Naive thymus-derived CD4-positive, alpha-beta T cell (primary cell): ENCODE measurements at regions not wholly inside any gene's neighbourhood (a gene's known extent, or its start where the extent isn't known, plus 50 kb on each side); places are given as distances from the start of the nearest gene placed in this dataset.

Experiments used
- ATAC-seq: fragments of 150-1000 bp; cut with Tn5 transposase; 2 replicates; pipeline ENCODE4 v1.10.0; 2021; ENCODE audit warnings: mild to moderate bottlenecking, moderate library complexity
- CTCF ChIA-PET: fragments of 350-600 bp; sonication (Branson Sonifier 250); formaldehyde crosslinking; loops from one replicate; lab custom pipeline; 2021; ENCODE audit warnings: antibody characterized with exemption; lab: Charles Lee
- POLR2A ChIA-PET: fragments of 350-600 bp; sonication (Branson Sonifier 250); formaldehyde crosslinking; loops from one replicate; lab custom pipeline; 2021; ENCODE audit warnings: antibody characterized with exemption, inconsistent platforms; lab: Charles Lee
- DNase-seq, 9 donors: peaks; one replicate each; pipeline versions ENCODE4 v3.0.0 to v3.0.0-alpha.2; 2020 to 2022; ENCODE audit warnings: mixed read lengths in 1 of 9
- H3K27ac ChIP-seq: one replicate; pipeline ENCODE4 v1.7.0; 2013; ENCODE audit warnings: mild to moderate bottlenecking, low read depth, low read length, moderate library complexity
- H3K27me3 ChIP-seq, 2 donors: one replicate each; pipeline ENCODE4 v1.7.0; 2013; ENCODE audit warnings: low read length in 2 of 2, mild to moderate bottlenecking in 2 of 2, moderate library complexity in 2 of 2; ENCODE audit not compliant: control insufficient read depth in 2 of 2, insufficient read depth in 2 of 2
- H3K36me3 ChIP-seq, 3 experiments: 1 replicate in 2 of 3; 2 replicates in 1 of 3; pipeline ENCODE4 v1.7.0; 2013; ENCODE audit warnings: low read length in 3 of 3, mild to moderate bottlenecking in 3 of 3, moderate library complexity in 1 of 3; ENCODE audit not compliant: insufficient read depth in 3 of 3, control insufficient read depth in 2 of 3
- H3K4me1 ChIP-seq, 2 donors: one replicate each; pipeline ENCODE4 v1.7.0; 2013; ENCODE audit warnings: low read length in 2 of 2, mild to moderate bottlenecking in 2 of 2, moderate library complexity in 1 of 2; ENCODE audit not compliant: control insufficient read depth in 2 of 2, insufficient read depth in 2 of 2
- H3K4me3 ChIP-seq: 2 replicates; pipeline ENCODE4 v1.7.0; 2013; ENCODE audit warnings: mild to moderate bottlenecking, low read length
- H3K9me3 ChIP-seq, 3 experiments: 1 replicate in 2 of 3; 2 replicates in 1 of 3; pipeline ENCODE4 v1.7.0; 2013; ENCODE audit warnings: low read length in 3 of 3; ENCODE audit not compliant: control insufficient read depth in 2 of 3
- H3K27ac Mint-ChIP-seq, 9 donors: one replicate each; pipeline ENCODE4 v1.8.0; 2020 to 2022; ENCODE audit warnings: mixed read lengths in 9 of 9, mild to moderate bottlenecking in 8 of 9, moderate library complexity in 5 of 9, inconsistent platforms in 2 of 9
- H3K27me3 Mint-ChIP-seq, 5 donors: one replicate each; pipeline ENCODE4 v1.8.0; 2021 to 2022; ENCODE audit warnings: mixed read lengths in 5 of 5, mild to moderate bottlenecking in 1 of 5
- H3K36me3 Mint-ChIP-seq, 5 donors: one replicate each; pipeline ENCODE4 v1.8.0; 2020 to 2022; ENCODE audit warnings: mixed read lengths in 5 of 5, mild to moderate bottlenecking in 3 of 5, inconsistent platforms in 1 of 5
- H3K4me1 Mint-ChIP-seq, 7 donors: one replicate each; pipeline ENCODE4 v1.8.0; 2020 to 2022; ENCODE audit warnings: mixed read lengths in 7 of 7, mild to moderate bottlenecking in 3 of 7, inconsistent platforms in 1 of 7
- H3K4me3 Mint-ChIP-seq, 10 donors: one replicate each; pipeline ENCODE4 v1.8.0; 2020 to 2022; ENCODE audit warnings: mild to moderate bottlenecking in 10 of 10, mixed read lengths in 10 of 10, moderate library complexity in 6 of 10, inconsistent platforms in 2 of 10
- H3K9me3 Mint-ChIP-seq, 11 donors: one replicate each; pipeline ENCODE4 v1.8.0; 2020 to 2022; ENCODE audit warnings: mixed read lengths in 11 of 11, mild to moderate bottlenecking in 4 of 11, inconsistent platforms in 1 of 11, moderate library complexity in 1 of 11
- intact Hi-C, 2 donors: fragments of 100-400 bp; cut with micrococcal nuclease; formaldehyde crosslinking; loops; one replicate each; pipeline ENCODE4 v1.15.1; 2023

- H3K4me1 ChIP-seq = no peaks in the 10 kb centered on the region
- Mint-ChIP-seq H3K4me3 (no peak overlapping the region), H3K9me3 (no peaks in the 10 kb centered on the region), H3K4me1 (peaks cover 0 to 11% (median 0%) of the 10 kb centered on the region in 7 donors), H3K27me3 (peaks cover 27 to 54% (median 33%) of the 10 kb centered on the region in 5 donors), H3K36me3 (no peaks in the 10 kb centered on the region), H3K27ac (no peak overlapping the region)
- DNase-seq = no peak
- no peaks in the 10 kb centered on the region for H3K36me3 ChIP-seq
- H3K9me3 ChIP-seq = no peaks in the 10 kb centered on the region
- CTCF ChIA-PET = interaction anchor here (0.6 to 1.4 kb wide), 4 partner anchors 22 to 1041 kb away, joined by 3 to 5 read pairs (median 3); no protein-coding TSS in a partner anchor
- intact Hi-C loops = no loop called here
- POLR2A ChIA-PET = no interaction called here
- no peak for ATAC-seq
- no peak overlapping the region for H3K4me3 ChIP-seq
- H3K27ac ChIP-seq = no peak overlapping the region
- peaks cover 0 to 4% of the 10 kb centered on the region in 2 donors for H3K27me3 ChIP-seq
These were observed 78.8 kb upstream of the CD83 start for GRCh38 chr6:14038467-14039437.

- Mint-ChIP-seq H3K9me3 (no peaks in the 10 kb centered on the region), H3K27me3 (peaks cover 18 to 46% (median 23%) of the 10 kb centered on the region in 5 donors), H3K4me1 (peaks cover 0 to 11% (median 0%) of the 10 kb centered on the region in 7 donors), H3K4me3 (no peak overlapping the region), H3K36me3 (no peaks in the 10 kb centered on the region), H3K27ac (no peak overlapping the region)
- intact Hi-C loops = no loop called here
- no peak overlapping the region for H3K27ac ChIP-seq
- POLR2A ChIA-PET = no interaction called here
- H3K4me3 ChIP-seq = no peak overlapping the region
- no peak for DNase-seq
- no peaks in the 10 kb centered on the region for H3K36me3 ChIP-seq
- no peaks in the 10 kb centered on the region for H3K4me1 ChIP-seq
- CTCF ChIA-PET = interaction anchor here (1.4 kb wide), 1 partner anchor 26 kb away, joined by 5 read pairs; no protein-coding TSS in a partner anchor
- peaks cover 0 to 4% of the 10 kb centered on the region in 2 donors for H3K27me3 ChIP-seq
- H3K9me3 ChIP-seq = no peaks in the 10 kb centered on the region
- no peak for ATAC-seq
These were observed 77.5 kb upstream of the CD83 start for GRCh38 chr6:14040042-14040441.

GRCh38 chr6:14046476-14047068, 71.0 kb upstream of the CD83 start:
- no peak overlapping the region for H3K4me3 Mint-ChIP-seq
- peak overlapping the region in 1 of 9 donors; percentile 5 for H3K27ac Mint-ChIP-seq
- ATAC-seq (peak; percentile 80), DNase-seq (peak in 6 of 9 donors; percentile 26 to 47 (median 38))
- H3K36me3 Mint-ChIP-seq = no peaks in the 10 kb centered on the region
- Histone ChIP-seq H3K4me3 (no peak overlapping the region), H3K27me3 (no peaks in the 10 kb centered on the region), H3K27ac (no peak overlapping the region), H3K4me1 (no peaks in the 10 kb centered on the region), H3K9me3 (no peaks in the 10 kb centered on the region), H3K36me3 (no peaks in the 10 kb centered on the region)
- ChIA-PET CTCF (interaction anchor here (0.6 to 2.5 kb wide), 14 partner anchors 9 to 257 kb away, joined by 3 to 8 read pairs (median 3); no protein-coding TSS in a partner anchor), POLR2A (no interaction called here)
- peaks cover 0 to 4% (median 0%) of the 10 kb centered on the region in 7 donors for H3K4me1 Mint-ChIP-seq
- H3K27me3 Mint-ChIP-seq = peaks cover 12 to 48% (median 32%) of the 10 kb centered on the region in 5 donors
- intact Hi-C loops = loop anchor here (1.0 kb wide), 4 partner anchors 98 to 472 kb away; partner anchors contain the start of gene SIRT5 (in 1 of the 2)
- no peaks in the 10 kb centered on the region for H3K9me3 Mint-ChIP-seq

- Histone ChIP-seq H3K9me3 (no peaks in the 10 kb centered on the region), H3K4me3 (no peak overlapping the region), H3K36me3 (no peaks in the 10 kb centered on the region), H3K27ac (no peak overlapping the region), H3K4me1 (no peaks in the 10 kb centered on the region), H3K27me3 (no peaks in the 10 kb centered on the region)
- Mint-ChIP-seq H3K4me3 (no peak overlapping the region), H3K27me3 (peaks cover 6 to 48% (median 32%) of the 10 kb centered on the region in 5 donors), H3K36me3 (no peaks in the 10 kb centered on the region), H3K4me1 (peaks cover 0 to 4% (median 0%) of the 10 kb centered on the region in 7 donors), H3K27ac (no peak overlapping the region), H3K9me3 (no peaks in the 10 kb centered on the region)
- ATAC-seq (no peak), DNase-seq (no peak)
- intact Hi-C loops = no loop called here
- POLR2A ChIA-PET = no interaction called here
- CTCF ChIA-PET = interaction anchor here (0.6 to 2.5 kb wide), 4 partner anchors 19 to 1401 kb away, joined by 3 to 8 read pairs (median 5); no protein-coding TSS in a partner anchor
These were observed 70.3 kb upstream of the CD83 start for GRCh38 chr6:14047151-14047740.

GRCh38 chr6:14048837-14049236, 68.7 kb upstream of the CD83 start:
- no peak for ATAC-seq
- Histone ChIP-seq H3K9me3 (no peaks in the 10 kb centered on the region), H3K4me3 (no peak overlapping the region), H3K4me1 (no peaks in the 10 kb centered on the region), H3K27ac (no peak overlapping the region), H3K36me3 (no peaks in the 10 kb centered on the region), H3K27me3 (no peaks in the 10 kb centered on the region)
- DNase-seq = no peak
- Mint-ChIP-seq H3K27ac (no peak overlapping the region), H3K36me3 (no peaks in the 10 kb centered on the region), H3K4me1 (peaks cover 0 to 4% (median 0%) of the 10 kb centered on the region in 7 donors), H3K9me3 (no peaks in the 10 kb centered on the region), H3K4me3 (no peak overlapping the region), H3K27me3 (peaks cover 4 to 45% (median 21%) of the 10 kb centered on the region in 5 donors)
- ChIA-PET POLR2A (no interaction called here), CTCF (no interaction called here)
- intact Hi-C loops = no loop called here

- CTCF ChIA-PET = interaction anchor here (0.7 kb wide), 1 partner anchor 256 kb away, joined by 3 read pairs; no protein-coding TSS in a partner anchor
- no peak overlapping the region for H3K4me3 Mint-ChIP-seq
These were observed 66.2 kb upstream of the CD83 start for GRCh38 chr6:14051355-14051754.

More at GRCh38 chr6:14051355-14051754, 66.2 kb upstream of the CD83 start:
- ATAC-seq (no peak), DNase-seq (no peak)
- Histone ChIP-seq H3K4me1 (no peaks in the 10 kb centered on the region), H3K9me3 (no peaks in the 10 kb centered on the region), H3K27ac (no peak overlapping the region), H3K4me3 (no peak overlapping the region), H3K36me3 (no peaks in the 10 kb centered on the region), H3K27me3 (no peaks in the 10 kb centered on the region)
- H3K9me3 Mint-ChIP-seq = no peaks in the 10 kb centered on the region
- intact Hi-C loops = no loop called here
- POLR2A ChIA-PET = no interaction called here
- H3K4me1 Mint-ChIP-seq = peaks cover 0 to 4% (median 0%) of the 10 kb centered on the region in 7 donors
- no peak overlapping the region for H3K27ac Mint-ChIP-seq
- no peaks in the 10 kb centered on the region for H3K36me3 Mint-ChIP-seq
- peaks cover 3 to 44% (median 19%) of the 10 kb centered on the region in 5 donors for H3K27me3 Mint-ChIP-seq
